H9 (cell line): ENCODE measurements at regions not wholly inside any gene's neighbourhood (a gene's known extent, or its start where the extent isn't known, plus 50 kb on each side); places are given as distances from the start of the nearest gene placed in this dataset.
"Not testable (repeated sequence)": the region's sequence is repeated elsewhere in the genome, so short reads cannot be mapped to it uniquely, and the experiment has no call there.

Experiments used
- DNase-seq: peaks from one replicate; pipeline ENCODE4 v3.0.0-alpha.2; 2017
- H2AFZ ChIP-seq: one replicate; pipeline ENCODE4 v1.6.1; 2013; ENCODE audit warnings: mild to moderate bottlenecking, low read length, control low read depth, moderate library complexity
- H2AK5ac ChIP-seq: 2 replicates; pipeline ENCODE4 v1.6.1; 2013; ENCODE audit warnings: low read length, control low read depth, mixed read lengths; ENCODE audit not compliant: insufficient read length
- H2BK120ac ChIP-seq: one replicate; pipeline ENCODE4 v1.6.1; 2013; ENCODE audit warnings: low read depth, mild to moderate bottlenecking, low read length, control low read depth, inconsistent platforms; ENCODE audit not compliant: poor library complexity, severe bottlenecking
- H2BK12ac ChIP-seq: 2 replicates; pipeline ENCODE4 v1.6.1; 2013; ENCODE audit warnings: low read length, control low read depth, mixed read lengths, low read depth; ENCODE audit not compliant: insufficient read length
- H2BK15ac ChIP-seq: 2 replicates; pipeline ENCODE4 v1.6.1; 2013; ENCODE audit warnings: low read depth, low read length, control low read depth
- H2BK20ac ChIP-seq: one replicate; pipeline ENCODE4 v1.6.1; 2013; ENCODE audit warnings: low read depth, mild to moderate bottlenecking, low read length, control low read depth, inconsistent platforms; ENCODE audit not compliant: poor library complexity, severe bottlenecking
- H2BK5ac ChIP-seq: 2 replicates; pipeline ENCODE4 v1.6.1; 2013; ENCODE audit warnings: low read length, control low read depth, mixed read lengths; ENCODE audit not compliant: insufficient read length
- H3K14ac ChIP-seq: 2 replicates; pipeline ENCODE4 v1.6.1; 2013; ENCODE audit warnings: low read length, control low read depth; ENCODE audit not compliant: insufficient read depth
- H3K18ac ChIP-seq: 2 replicates; pipeline ENCODE4 v1.6.1; 2013; ENCODE audit warnings: low read depth, mild to moderate bottlenecking, mixed read lengths, low read length, control low read depth; ENCODE audit not compliant: insufficient read length
- H3K23ac ChIP-seq: 2 replicates; pipeline ENCODE4 v1.6.1; 2013; ENCODE audit warnings: low read length, control low read depth, mixed read lengths, low read depth; ENCODE audit not compliant: insufficient read length
- H3K23me2 ChIP-seq: 2 replicates; pipeline ENCODE4 v1.6.1; 2013; ENCODE audit warnings: low read depth, mild to moderate bottlenecking, mixed read lengths, low read length, control low read depth; ENCODE audit not compliant: insufficient read length, poor library complexity, severe bottlenecking
- H3K27ac ChIP-seq: 2 replicates; pipeline ENCODE4 v1.5.1; 2013; ENCODE audit warnings: low read length, control low read depth, mixed read lengths, low read depth; ENCODE audit not compliant: insufficient read length
- H3K27me3 ChIP-seq: 2 replicates; pipeline ENCODE4 v1.6.1; 2013; ENCODE audit warnings: low read length, control low read depth, inconsistent platforms; ENCODE audit not compliant: insufficient read depth
- H3K4ac ChIP-seq: 2 replicates; pipeline ENCODE4 v1.6.1; 2013; ENCODE audit warnings: low read depth, mild to moderate bottlenecking, control low read depth, inconsistent platforms, low read length, moderate library complexity
- H3K4me1 ChIP-seq: 2 replicates; pipeline ENCODE4 v1.6.1; 2013; ENCODE audit warnings: low read length, control low read depth, inconsistent platforms; ENCODE audit not compliant: insufficient read depth
- H3K4me2 ChIP-seq: 2 replicates; pipeline ENCODE4 v1.6.1; 2013; ENCODE audit warnings: low read length, control low read depth, mixed read lengths; ENCODE audit not compliant: insufficient read length, insufficient read depth
- H3K56ac ChIP-seq: 2 replicates; pipeline ENCODE4 v1.6.1; 2013; ENCODE audit warnings: low read depth, mild to moderate bottlenecking, mixed read lengths, low read length, control low read depth; ENCODE audit not compliant: insufficient read length
- H3K79me1 ChIP-seq: 2 replicates; pipeline ENCODE4 v1.6.1; 2013; ENCODE audit warnings: low read depth, mild to moderate bottlenecking, moderate library complexity, low read length, control low read depth, inconsistent platforms; ENCODE audit not compliant: insufficient read depth, poor library complexity, severe bottlenecking
- H3K79me2 ChIP-seq: 2 replicates; pipeline ENCODE4 v1.6.1; 2013; ENCODE audit warnings: low read length, control low read depth, inconsistent platforms; ENCODE audit not compliant: insufficient read depth
- H3K9ac ChIP-seq: 2 replicates; pipeline ENCODE4 v1.6.1; 2013; ENCODE audit warnings: low read length, control low read depth, mixed read lengths; ENCODE audit not compliant: insufficient read length; ENCODE audit errors: extremely low read depth
- H3K9me3 ChIP-seq: one replicate; pipeline ENCODE4 v1.6.1; 2013; ENCODE audit warnings: low read depth, low read length, inconsistent platforms; ENCODE audit not compliant: control insufficient read depth
- H3T11ph ChIP-seq: one replicate; pipeline ENCODE4 v1.6.1; 2013; ENCODE audit warnings: mild to moderate bottlenecking, low read length, control low read depth, inconsistent platforms
- H4K20me1 ChIP-seq: one replicate; pipeline ENCODE4 v1.6.1; 2013; ENCODE audit not compliant: control insufficient read depth, insufficient read length, insufficient read depth
- H4K5ac ChIP-seq: 2 replicates; pipeline ENCODE4 v1.6.1; 2013; ENCODE audit warnings: low read depth, mild to moderate bottlenecking, mixed read lengths, low read length, control low read depth; ENCODE audit not compliant: insufficient read length
- H4K8ac ChIP-seq: replicated peaks from 2 replicates; pipeline ENCODE4 v1.6.1; 2013; ENCODE audit warnings: low read length, control low read depth, mixed read lengths, low read depth; ENCODE audit not compliant: insufficient read length
- H4K91ac ChIP-seq: 2 replicates; pipeline ENCODE4 v1.6.1; 2013; ENCODE audit warnings: low read depth, mild to moderate bottlenecking, moderate library complexity, mixed read lengths, low read length, control low read depth; ENCODE audit not compliant: insufficient read length
- H3K27ac Mint-ChIP-seq, 3 experiments: 2 replicates in 2 of 3; 3 replicates in 1 of 3; pipeline ENCODE4 v1.8.0; 2020 to 2021; ENCODE audit warnings: mixed read lengths in 3 of 3, mild to moderate bottlenecking in 1 of 3, moderate library complexity in 1 of 3
- H3K27me3 Mint-ChIP-seq: 2 replicates; pipeline ENCODE4 v1.8.0; 2021; ENCODE audit warnings: low read depth, mild to moderate bottlenecking, moderate library complexity, mixed read lengths
- H3K36me3 Mint-ChIP-seq, 3 experiments: 2 replicates in 2 of 3; 3 replicates in 1 of 3; pipeline ENCODE4 v1.8.0; 2020 to 2021; ENCODE audit warnings: low read depth in 3 of 3, mixed read lengths in 3 of 3; ENCODE audit not compliant: insufficient read depth in 1 of 3
- H3K4me1 Mint-ChIP-seq, 2 experiments: 2 replicates each; pipeline ENCODE4 v1.8.0; 2020; ENCODE audit warnings: mixed read lengths in 2 of 2
- H3K4me3 Mint-ChIP-seq, 2 experiments: 2 replicates in 1 of 2; 3 replicates in 1 of 2; pipeline ENCODE4 v1.8.0; 2020 to 2021; ENCODE audit warnings: mild to moderate bottlenecking in 2 of 2, mixed read lengths in 2 of 2, moderate library complexity in 1 of 2
- H3K9me3 Mint-ChIP-seq, 2 experiments: 2 replicates in 1 of 2; 3 replicates in 1 of 2; pipeline ENCODE4 v1.8.0; 2020; ENCODE audit warnings: mild to moderate bottlenecking in 2 of 2, mixed read lengths in 2 of 2, moderate library complexity in 1 of 2
- WGBS: extraction: QIAGEN DNeasy Blood & Tissue Kit; methylation state at CpG from one replicate; pipeline ENCODE4 v1.1.7; 2013; ENCODE audit warnings: missing lambda C conversion rate, low lambda C conversion rate, mixed read lengths; ENCODE audit not compliant: insufficient read length; ENCODE audit errors: extremely low coverage; 5-methylcytosine and 5-hydroxymethylcytosine counted together
- TF ChIP-seq, protein P1 (sequence below): fragments of 200-600 bp; sonication (generic); conservative IDR thresholded peaks from 3 replicates; pipeline ENCODE4 v1.8.0; 2021; ENCODE audit warnings: antibody characterized with exemption, mild to moderate bottlenecking

DNA sequence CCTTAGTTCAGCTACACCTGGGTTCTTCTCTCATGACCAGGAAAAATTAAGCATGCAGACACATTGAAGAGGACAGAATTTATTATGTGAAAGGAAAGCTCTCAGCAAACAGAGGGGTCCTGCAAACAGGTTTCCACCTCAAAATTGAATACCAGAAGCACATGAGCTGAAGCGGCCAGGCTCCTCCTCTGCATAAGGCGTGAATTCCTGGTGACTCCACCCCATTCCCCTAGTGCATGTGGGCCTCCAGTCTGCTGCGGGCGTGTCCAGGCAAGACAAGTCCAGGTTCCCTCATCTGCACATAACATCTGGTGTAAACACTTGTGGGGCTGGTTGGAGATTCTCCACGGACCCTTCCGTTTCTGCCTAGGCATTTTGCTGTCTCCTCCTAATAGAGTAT is 1156.4 kb downstream of the FOXD4L5 start:
- Histone ChIP-seq H3K14ac (no peak overlapping the region), H3K27me3 (no peaks in the 10 kb centered on the region), H2BK5ac (no peak overlapping the region), H3K23ac (no peak overlapping the region), H2BK15ac (no peak overlapping the region), H2BK20ac (no peak overlapping the region), H3K79me1 (no peaks in the 10 kb centered on the region), H3K79me2 (no peaks in the 10 kb centered on the region), H3T11ph (no peak overlapping the region), H4K20me1 (no peaks in the 10 kb centered on the region), H3K18ac (no peak overlapping the region), H2AK5ac (no peak overlapping the region), H2AFZ (no peak overlapping the region), H3K9me3 (peaks cover 10% of the 10 kb centered on the region), H4K8ac (no peak overlapping the region), H3K9ac (no peak overlapping the region), H3K4me1 (no peaks in the 10 kb centered on the region), H2BK12ac (no peak overlapping the region), H4K5ac (no peak overlapping the region), H3K4ac (no peak overlapping the region), H2BK120ac (no peak overlapping the region), H3K27ac (no peak overlapping the region), H3K4me2 (no peak overlapping the region), H3K56ac (no peak overlapping the region), H4K91ac (no peak overlapping the region), H3K23me2 (no peaks in the 10 kb centered on the region)
- no CpG with 5 or more reads among the region's 6 CpGs for WGBS
- Mint-ChIP-seq H3K9me3 (peaks cover 69 to 75% of the 10 kb centered on the region in 2 experiments), H3K36me3 (peaks cover 0 to 9% (median 5%) of the 10 kb centered on the region in 3 experiments; a peak in 5 of 7 replicates), H3K27me3 (peaks cover 1% of the 10 kb centered on the region; the same call in 1 of the 2 replicates), H3K4me1 (no peaks in the 10 kb centered on the region), H3K4me3 (no peak overlapping the region), H3K27ac (no peak overlapping the region)
- DNase-seq: no peak
- TF ChIP-seq, protein P1, sequence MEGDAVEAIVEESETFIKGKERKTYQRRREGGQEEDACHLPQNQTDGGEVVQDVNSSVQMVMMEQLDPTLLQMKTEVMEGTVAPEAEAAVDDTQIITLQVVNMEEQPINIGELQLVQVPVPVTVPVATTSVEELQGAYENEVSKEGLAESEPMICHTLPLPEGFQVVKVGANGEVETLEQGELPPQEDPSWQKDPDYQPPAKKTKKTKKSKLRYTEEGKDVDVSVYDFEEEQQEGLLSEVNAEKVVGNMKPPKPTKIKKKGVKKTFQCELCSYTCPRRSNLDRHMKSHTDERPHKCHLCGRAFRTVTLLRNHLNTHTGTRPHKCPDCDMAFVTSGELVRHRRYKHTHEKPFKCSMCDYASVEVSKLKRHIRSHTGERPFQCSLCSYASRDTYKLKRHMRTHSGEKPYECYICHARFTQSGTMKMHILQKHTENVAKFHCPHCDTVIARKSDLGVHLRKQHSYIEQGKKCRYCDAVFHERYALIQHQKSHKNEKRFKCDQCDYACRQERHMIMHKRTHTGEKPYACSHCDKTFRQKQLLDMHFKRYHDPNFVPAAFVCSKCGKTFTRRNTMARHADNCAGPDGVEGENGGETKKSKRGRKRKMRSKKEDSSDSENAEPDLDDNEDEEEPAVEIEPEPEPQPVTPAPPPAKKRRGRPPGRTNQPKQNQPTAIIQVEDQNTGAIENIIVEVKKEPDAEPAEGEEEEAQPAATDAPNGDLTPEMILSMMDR: no peak

DNA sequence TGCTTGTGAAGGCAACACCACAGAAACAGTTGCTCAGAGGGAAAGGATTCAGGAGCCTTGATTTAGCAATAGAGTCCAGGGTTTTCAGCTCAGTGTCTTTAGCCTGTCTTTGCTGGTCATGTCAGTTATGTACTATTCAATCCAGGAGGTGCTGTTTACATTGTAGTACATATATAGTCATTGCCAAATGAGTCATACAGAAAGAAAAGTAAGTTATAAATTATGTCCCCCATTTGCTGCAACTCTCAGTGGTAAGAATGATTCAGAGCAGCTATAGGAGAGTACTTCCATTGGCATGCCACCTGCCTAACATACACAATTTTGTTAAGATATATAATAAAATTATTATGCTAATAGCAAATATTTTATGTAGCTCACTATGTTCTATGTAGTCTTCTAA is 1163.4 kb downstream of the FOXD4L5 start:
- not testable (repeated sequence) for H3K4me3 Mint-ChIP-seq, H3K4me2 ChIP-seq, H4K8ac ChIP-seq, H3K27ac ChIP-seq, H3K79me1 ChIP-seq, H2BK5ac ChIP-seq, H3K4ac ChIP-seq, H3K14ac ChIP-seq, H3K23ac ChIP-seq, H2AFZ ChIP-seq, H2BK120ac ChIP-seq, H3K27me3 Mint-ChIP-seq, H3K4me1 Mint-ChIP-seq, DNase-seq, H2BK15ac ChIP-seq, H3K9ac ChIP-seq, H2AK5ac ChIP-seq, H3K18ac ChIP-seq, H4K20me1 ChIP-seq, H3K27ac Mint-ChIP-seq, H3K27me3 ChIP-seq, H3K4me1 ChIP-seq, H2BK12ac ChIP-seq, H3K9me3 ChIP-seq, H3K56ac ChIP-seq, H3K79me2 ChIP-seq, H2BK20ac ChIP-seq, H3K23me2 ChIP-seq, H4K5ac ChIP-seq, H3T11ph ChIP-seq, H4K91ac ChIP-seq
- Mint-ChIP-seq H3K9me3 (peaks cover 73 to 77% of the 10 kb centered on the region in 2 experiments), H3K36me3 (peaks cover 0 to 18% (median 5%) of the 10 kb centered on the region in 3 experiments; a peak in 5 of 7 replicates)
